ENCODE measurements at regions not wholly inside any gene's neighbourhood (a gene's known extent, or its start where the extent isn't known, plus 50 kb on each side); places are given as distances from the start of the nearest gene placed in this dataset.

DNA sequence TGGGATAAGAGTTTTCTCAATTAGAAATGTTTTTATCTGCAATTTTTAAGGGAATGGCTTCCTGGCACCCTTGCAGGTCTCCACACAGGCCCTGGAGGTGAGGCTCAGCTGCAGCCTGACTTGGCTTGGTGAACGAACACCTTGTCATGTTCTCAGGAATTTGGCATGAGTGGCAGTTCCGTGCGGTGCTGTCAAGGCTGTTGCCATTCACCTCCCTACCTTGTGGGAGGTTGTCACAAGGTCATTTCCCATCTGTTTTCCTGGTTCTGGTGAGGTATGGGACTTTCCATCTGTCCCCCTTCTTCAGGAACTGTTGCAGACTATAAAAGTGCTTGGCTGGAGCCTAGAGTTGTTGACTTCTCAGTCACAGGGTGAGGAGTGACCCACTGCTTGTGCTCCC, 82.9 kb downstream of the ELOVL4 start:
- no peak for DNase-seq

DNA sequence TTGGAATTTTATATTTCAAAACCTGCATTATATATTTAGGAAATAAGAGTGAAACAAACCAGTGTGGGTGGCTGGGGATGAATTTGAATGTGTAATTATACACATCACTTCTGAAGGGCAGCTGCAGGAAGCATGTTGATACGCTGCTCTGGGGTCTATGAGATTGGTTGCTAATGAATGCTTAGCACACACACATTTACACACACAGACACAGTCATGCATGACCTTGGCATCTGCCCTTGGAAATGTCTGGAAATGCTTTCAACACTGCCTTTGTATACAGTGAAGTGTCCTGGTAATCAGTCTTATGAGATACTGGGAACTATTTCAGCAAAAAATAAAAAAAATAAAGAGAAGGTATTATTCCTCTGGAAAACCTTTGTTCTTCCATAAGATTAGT, 83.4 kb downstream of the ELOVL4 start:
- DNase-seq = peak; percentile 6

DNA sequence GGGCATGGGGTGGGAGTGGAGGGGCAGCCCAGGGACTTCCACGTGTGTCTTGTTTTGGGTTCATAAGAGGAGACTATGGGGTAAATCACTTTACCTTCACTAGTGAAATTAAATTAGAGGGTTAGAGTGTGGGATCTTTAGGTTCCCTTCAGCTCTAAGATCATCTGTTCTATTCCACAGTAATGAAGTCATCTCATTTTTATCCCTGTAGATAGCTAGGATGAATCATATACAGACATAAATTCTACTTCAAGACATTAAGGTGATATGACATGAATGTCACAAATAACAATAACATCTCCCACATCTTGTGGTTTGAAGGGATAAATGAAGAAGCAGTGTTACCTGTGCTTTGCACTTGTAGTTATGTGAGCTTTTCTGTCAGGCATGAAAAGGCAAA, 83.8 kb downstream of the ELOVL4 start:
- no peak for DNase-seq

DNA sequence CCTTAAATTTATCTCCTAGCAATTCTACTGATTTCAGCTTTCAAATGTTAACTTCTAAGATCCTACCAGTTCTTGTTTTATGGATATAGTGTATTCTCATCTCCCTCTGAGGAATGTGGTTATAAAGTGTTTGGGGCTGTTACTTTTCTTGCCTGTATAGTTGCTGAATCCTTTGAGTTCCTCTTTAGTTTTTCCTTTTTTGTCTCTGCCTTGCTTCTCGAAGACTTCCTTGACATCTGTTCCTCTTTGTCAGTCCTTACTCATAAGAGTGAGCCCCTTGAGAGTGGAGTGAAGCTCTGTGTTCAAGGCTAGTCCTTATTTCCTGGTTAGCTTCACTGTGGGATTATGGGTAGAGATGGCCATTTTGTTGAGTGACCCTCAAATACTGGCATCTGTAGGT, 84.6 kb downstream of the ELOVL4 start:
- no peak for DNase-seq

DNA sequence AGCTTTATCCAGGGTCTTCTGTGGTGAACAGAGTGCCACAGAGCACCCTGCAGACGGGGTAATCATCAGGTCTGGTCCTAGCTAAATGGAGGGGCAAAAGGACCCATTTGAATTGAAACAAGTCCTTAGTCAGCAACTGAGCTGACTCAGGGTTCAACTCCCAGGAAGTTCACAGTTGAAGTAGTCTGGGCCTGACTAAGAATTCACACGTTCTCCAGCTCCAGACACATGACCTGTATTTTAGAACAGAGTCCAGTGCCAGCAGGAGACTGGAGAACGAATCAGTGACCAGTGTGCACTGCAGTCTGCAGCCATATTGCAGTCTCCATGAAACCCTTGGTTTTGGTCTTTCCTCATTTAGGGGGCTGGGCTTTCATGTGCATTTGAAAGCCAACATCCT, 85.2 kb downstream of the ELOVL4 start:
- no peak for DNase-seq

DNA sequence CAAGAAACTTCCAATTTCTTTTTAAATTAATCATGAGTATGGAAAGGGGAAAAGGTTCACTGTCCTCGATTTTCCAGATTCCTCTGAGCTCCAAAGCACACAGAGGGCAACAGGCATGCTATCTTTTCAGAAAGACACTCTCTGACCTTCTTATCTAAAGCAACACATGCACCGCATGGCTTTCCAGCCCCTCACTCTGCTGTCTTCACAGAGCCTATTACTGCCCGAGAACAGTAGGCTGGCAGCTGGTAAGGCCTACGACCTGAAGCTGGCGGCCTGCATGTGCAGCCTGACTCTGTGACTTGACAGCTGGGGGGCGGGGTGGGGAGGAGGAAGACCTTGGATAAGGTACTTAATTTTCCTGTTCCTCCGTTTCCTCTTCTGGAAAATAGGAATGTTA, 86.3 kb downstream of the ELOVL4 start:
- DNase-seq = no peak

DNA sequence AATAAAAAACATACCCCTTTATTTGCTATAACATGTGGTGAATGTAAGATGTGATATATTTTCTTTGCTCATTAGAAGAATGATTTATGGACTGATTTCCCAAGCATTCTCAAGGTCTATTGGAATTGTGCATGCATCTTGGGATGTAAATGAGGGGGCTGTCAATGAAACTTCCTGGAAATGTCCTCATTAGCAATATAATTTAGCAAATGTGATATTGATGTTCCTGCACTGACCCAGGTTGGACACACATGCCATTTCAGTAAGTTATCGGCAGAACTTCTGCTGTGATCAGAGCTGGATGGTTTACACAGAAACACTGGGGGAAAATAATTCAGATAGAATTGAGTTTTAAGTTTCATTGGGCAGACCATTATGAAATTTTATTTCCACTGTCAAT, 99.9 kb downstream of the ELOVL4 start:
- no peak for DNase-seq

DNA sequence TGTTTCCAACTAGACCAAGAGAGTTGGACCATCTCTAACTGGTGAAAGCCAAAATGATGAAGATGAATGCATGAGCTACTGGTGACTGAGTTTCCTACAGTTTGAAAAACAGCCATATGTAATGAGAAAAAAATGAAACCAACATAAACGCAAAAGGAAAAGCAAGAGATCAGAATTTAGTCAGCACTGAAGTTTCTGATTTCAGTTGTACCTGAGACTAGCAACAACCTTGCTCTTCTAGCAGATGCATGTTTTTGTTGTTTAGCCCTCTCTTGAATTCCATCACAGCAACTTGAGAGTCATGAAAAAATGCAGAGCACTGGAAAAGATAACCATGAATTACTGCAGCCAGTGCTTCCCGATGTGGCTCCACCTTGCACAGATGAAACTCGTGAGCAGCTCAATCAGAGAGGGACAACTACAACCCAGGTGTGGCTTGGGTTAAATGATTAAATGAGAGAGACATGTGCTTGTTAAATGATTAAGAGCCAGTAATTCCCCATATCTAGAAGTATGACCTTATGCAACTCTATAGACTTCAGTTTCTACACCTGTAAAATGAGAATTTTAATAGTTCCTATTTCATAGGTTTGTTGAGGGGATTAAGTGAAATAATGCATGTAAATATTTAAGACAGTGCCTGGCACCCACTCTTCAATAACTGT, 104.8 kb downstream of the ELOVL4 start:
- DNase-seq = no peak

DNA sequence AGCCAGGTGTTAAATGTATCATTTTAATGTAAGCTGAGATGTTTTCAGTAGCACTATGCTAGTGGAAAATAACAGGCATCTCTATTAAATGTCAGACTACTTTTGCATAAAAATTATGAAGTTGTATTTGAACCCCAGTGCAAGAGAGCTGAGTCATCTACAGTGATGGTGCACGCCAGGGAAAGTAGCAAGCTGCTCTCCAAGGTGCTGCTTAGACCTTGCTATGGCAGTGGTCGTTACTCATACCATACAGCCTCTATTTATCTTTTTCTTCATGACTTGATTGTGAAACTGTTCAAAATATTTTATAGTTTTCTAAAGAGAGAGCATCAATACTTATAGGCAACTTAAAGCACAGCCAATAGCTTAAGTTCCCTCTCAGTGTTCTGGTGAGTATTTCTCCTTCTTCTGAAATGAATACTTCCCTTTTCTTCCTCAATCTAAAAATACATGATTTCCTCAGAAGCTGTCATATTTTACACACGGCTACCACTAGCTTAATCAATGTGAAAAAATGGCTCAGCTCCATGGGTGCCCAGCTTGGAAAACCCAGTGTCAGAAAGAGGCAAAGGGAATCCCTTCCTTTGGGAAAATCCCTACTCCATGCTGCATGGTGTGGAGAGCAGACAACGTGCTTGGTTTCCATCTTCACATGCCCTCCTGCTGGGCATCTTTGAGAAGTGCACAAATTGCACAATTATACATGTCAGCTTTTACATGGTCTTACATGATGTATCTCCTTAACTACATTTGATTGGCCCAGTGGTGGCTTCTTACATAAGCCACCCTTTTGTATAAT, 105.6 kb downstream of the ELOVL4 start:
- DNase-seq = no peak

DNA sequence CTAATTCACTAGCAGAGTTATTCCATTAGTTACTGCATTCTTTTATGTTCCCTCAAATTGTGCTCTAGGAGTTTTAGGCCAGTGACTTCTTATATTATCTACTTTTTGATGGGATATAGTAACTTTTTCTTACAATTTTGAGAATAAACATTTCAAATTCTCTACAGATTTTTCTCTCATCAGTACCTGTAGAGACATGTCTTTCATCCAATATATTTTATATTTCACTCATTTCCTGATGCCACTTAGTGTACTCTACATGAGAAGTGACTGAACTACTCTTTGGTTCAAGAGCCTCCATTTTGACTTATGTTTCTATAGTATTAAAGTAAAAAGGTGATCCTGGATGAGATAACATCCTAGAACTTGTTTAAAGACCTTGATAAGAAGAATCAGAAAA, 108.5 kb downstream of the ELOVL4 start:
- DNase-seq = no peak

DNA sequence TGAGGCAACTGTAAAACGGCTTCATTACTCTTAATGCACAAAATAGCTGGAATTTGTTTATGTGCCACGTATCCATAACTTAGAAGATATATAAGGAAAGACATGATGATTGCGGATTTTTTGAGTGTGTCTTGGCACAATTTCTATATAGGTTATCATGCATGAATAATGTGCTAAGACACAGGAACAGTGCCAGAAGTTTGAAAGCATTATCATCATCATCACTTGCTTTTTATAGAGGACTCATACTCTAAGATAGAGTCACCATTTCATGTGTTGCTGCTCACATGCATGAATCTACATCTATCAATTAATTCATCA, 113.4 kb downstream of the ELOVL4 start:
- DNase-seq = peak; percentile 41

DNA sequence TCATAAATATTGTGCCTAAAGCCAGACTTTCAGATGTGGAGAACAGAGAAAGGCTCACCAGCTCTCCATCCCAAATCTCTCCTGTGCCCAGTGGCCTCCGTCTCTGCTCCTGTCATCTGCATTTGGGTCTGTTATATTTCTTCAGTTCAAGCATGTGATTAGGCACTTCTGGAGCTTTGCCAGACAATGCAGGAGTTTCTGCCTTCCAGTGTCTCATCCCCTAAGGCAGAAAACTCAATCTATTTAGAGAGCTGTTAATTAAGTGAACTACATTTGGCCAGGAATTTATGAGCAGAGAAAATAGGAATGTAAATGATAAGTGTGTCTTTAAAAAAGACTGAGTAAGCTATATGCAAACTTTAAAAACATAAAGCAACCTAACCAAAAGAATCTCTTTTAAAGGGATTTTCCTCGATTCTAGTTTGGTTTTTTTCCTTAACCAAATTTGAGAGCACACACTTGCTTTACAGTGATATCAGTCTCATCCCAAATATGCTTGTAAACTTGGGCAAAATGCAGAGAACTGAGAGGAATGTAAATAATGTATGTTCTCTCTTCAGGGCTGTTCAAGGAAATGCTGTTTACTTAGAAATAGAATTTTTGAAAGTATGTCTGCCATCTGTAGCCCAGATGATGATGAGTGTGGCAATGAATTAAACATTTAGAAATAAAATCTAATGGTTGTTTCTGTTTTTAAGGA, 113.9 kb downstream of the ELOVL4 start:
- peak; percentile 74 for DNase-seq

DNA sequence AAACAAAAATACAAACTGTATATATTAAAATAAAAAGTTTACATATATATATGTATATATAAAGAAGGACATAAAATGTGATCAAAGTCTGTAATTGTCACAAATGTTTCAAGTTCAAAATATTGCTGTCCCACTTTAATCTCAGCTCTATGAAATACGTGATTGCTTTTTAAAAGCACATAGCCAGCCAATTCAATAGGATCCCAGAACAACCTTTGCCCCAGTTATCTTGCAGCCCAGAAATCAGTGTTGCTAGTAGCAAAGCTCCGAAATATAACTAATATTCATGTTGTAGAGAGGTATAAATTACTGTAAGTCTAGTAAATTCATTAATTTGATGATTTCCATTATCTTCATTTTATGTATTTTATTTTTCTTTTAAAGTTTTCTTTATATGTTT, 114.6 kb downstream of the ELOVL4 start:
- no peak for DNase-seq

DNA sequence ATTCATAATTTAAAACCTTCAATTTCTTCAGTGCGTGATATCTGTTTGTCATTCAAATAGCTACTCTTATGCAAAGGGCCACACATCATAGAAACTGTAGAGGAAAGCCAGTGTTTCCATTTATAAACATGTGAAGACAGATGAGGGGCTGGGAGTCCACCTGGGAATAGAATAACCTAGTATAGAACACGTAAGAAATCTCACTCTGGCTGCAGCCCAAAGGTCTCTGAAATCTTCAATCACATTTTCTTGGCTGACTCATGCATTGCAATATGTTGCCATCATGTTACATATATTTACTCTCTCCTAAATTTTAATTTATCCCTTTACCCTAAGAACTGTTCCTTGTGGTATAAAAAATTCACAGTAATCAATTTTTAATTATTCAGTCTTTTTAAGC, 123.2 kb downstream of the ELOVL4 start:
- DNase-seq = peak; percentile 9

DNA sequence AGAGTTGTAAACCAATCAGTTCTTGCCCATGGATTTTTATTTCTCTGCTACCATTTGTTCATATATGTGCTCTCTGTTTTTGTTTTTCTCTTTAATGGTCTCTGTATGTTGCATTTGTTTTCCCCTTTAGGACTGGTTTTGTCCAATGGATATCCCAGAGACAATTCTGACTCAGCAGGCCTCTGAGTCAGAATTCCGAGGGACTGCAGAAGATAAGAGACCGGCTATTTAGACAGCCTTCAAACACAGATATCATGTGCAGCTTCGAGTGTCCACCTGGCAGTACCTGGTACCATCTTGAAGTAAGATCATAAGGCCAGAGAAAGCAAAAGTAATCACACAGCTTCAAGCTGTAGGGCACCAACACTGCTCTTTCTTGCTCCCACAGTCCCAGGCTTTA, 125.5 kb downstream of the ELOVL4 start:
- no peak for DNase-seq

DNA sequence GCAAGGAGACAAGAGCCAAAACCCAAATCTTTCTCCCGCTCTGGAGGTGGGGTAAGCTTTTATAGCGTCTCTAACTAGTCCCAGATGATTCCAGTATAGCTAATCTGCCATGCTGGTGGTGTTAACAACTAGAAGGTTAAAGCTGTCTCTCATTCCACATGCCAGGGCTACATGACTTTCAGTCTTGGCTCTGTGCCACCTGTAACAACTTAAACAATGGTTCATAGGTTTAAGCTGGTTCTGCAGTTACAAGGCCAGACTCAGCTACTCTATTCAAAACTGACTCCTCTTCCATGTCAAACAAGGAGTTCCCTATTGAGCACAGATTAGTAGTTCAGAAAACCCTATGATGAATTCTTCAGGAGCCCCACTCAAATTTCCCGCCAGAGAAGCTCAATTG, 128.9 kb downstream of the ELOVL4 start:
- no peak for DNase-seq

DNA sequence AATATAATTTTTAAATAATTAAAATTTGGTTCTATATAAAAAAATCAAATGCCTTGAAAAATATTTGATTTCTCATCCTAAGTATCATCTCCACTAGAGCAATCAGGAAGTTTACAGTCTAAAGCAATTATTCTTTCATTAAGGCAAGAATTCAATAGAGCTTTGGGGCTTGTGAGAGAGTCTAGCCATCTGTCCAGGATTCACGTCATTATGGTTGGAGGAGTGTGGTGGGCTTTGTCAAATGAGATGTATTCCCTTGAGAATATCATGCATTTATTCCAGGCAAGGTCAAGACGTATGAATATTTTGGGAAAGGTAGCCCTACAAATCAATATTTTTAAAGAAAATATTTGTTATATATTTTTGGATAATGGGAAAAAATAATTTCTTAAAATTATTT, 132.4 kb downstream of the ELOVL4 start:
- peak; percentile 54 for DNase-seq

DNA sequence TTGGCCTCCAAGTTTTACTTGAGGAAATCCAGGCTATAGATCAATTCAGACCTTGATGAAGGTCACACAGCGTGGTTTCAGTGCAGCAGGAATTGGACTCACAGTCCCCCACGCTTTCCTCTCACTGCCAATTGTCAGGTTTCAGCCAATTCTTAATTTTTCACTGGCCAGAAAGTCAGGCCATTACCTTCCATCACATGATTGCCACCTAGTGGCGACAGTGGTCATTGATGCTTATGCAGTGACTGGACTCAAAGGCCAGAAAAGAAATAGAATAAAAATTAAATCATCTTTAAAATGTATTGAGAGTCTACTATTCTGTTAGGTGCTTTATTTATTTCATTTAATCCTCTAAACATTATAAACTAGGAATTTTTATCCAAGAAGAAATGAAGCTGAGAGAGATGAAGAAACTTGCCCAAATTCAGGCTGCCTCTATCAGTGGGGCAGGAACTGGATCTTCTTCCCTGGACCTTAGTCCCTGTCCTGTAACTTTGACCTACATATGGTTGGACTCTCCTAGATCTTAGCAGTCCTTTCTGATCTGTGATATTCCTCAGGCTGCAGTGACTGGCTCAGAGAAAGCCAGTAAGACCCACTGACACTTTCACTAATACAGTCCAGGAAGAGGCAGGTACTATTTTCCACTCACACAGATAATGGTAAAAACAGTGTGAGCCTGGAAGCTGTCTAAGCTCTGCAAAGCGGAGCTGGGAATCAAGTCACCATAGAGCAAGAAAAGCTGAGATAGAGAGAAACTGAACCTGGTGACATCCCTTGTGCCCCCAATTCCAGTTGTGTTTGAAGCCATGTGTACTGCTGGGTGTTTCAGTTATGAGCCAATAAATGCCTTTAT, 133.3 kb downstream of the ELOVL4 start:
- peak; percentile 56 for DNase-seq

DNA sequence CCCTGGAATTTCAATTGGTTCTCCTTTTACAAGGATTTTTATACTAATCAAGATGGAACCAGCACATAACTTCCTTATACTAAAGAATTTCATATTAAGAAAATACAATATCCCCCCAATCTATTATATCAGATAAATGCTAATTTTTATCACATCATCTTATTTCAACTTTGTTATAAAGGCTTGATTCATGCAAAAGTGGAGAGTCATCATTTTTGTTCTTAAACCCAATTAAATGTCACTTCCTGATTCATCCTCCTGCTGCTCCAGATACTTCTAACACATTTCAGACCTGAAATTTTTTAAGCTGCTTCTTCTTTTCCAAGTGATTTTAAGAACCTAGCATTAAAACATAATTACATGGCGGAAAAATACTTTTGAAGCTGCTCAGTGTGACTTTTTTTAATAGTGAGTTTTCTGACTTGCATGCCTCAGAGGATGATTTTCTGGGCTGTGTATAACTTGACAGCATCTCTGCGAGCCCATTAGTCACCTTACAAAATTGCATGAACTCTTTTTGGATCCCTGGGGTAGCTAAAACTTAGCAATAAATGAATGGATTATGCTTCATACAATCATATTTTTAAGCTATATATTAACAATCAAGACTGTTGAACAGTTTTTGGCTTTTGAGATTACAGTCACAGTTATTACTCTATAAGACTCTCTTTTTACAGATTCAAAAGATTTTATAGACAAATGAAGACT, 134.1 kb downstream of the ELOVL4 start:
- no peak for DNase-seq

DNA sequence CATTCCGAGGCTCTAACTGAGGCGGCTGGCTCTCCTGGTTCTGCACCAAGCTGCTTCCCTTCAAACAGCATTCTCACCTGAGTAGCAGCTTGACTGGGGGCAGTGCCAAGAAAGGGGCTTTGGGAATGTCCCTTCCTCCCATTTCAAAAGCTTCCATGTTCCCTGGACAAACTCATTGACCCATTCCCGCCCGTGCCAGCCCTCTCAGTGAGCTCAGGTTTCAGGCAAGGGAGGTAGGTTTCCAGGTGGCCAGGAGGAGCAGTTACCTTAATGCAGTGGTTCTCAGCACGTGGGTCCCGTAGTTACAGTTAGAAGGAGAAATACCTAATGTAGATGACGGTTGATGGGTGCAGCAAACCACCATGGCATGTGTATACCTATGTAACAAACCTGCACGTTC, 135.2 kb downstream of the ELOVL4 start:
- DNase-seq = no peak

DNA sequence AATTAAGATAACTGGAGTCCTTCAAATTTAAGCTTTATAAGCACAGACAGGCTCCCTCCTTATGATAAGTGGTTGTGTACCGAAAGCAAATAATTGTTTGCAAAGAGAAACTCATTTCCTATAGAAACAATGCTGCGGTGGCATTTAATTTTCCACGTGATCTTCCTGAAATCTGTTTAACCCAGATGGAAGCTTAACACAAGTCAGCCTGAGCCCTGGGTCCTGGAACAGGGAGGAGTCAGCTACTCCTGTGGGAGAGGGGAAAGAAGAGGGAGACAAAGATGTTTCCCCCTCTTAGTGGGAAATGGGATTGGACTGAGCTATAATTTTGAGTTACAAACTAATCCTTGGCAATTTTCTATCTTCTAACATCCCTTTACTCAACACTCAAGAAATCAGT, 136.5 kb downstream of the ELOVL4 start:
- no peak for DNase-seq

DNA sequence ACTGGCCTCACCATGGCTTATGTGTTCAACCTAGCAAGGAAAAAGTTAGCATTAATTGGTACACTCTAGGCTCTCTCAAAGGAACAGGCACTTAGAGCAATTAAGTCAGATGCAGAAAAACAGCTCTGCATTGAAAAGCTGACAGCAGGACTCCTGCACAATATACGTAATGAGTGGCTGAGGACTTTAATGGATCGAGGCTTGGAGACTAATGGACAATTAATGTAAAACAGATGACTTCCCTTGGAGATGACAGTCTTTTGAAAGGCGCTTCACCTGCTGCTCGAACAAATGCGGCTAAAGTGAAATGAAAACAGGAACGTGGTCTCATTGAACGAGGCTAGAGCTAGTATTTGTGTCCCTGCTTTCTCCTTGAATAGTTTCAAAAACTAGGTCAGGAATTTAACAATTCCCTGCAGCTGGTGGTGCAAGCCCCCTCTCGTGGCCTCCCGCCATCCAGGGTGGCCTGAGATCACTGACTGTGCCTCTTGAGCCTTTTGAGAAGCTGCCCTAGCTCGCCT, 137.1 kb downstream of the ELOVL4 start:
- DNase-seq = peak; percentile 33
